HUES64 (cell line): ENCODE measurements at regions not wholly inside any gene's neighbourhood (a gene's known extent, or its start where the extent isn't known, plus 50 kb on each side); places are given as distances from the start of the nearest gene placed in this dataset.

Experiments
- H3K27ac ChIP-seq: 2 replicates; pipeline ENCODE4 v1.7.0; 2013; ENCODE audit warnings: low read depth, low read length, inconsistent platforms
- H3K27me3 ChIP-seq: 2 replicates; pipeline ENCODE4 v1.6.1; 2013; ENCODE audit warnings: mild to moderate bottlenecking, low read length; ENCODE audit not compliant: insufficient read depth
- H3K36me3 ChIP-seq: 2 replicates; pipeline ENCODE4 v1.6.1; 2013; ENCODE audit warnings: mild to moderate bottlenecking, low read length; ENCODE audit not compliant: insufficient read depth
- H3K4me1 ChIP-seq: 2 replicates; pipeline ENCODE4 v1.6.1; 2013; ENCODE audit warnings: mild to moderate bottlenecking, low read length, moderate library complexity; ENCODE audit not compliant: insufficient read depth
- H3K4me3 ChIP-seq: 2 replicates; pipeline ENCODE4 v1.5.1; 2013; ENCODE audit warnings: mild to moderate bottlenecking, low read length, moderate library complexity
- H3K9ac ChIP-seq: 2 replicates; pipeline ENCODE4 v1.6.1; 2013; ENCODE audit warnings: mild to moderate bottlenecking, low read depth, low read length
- H3K9me3 ChIP-seq: 2 replicates; pipeline ENCODE4 v1.6.1; 2013; ENCODE audit warnings: low read depth, low read length; ENCODE audit not compliant: insufficient read depth
- WGBS: fragments of 150-250, 120-280 bp; methylation state at CpG from one replicate; pipeline ENCODE4 v1.1.7; 2013; ENCODE audit warnings: missing lambda C conversion rate; 5-methylcytosine and 5-hydroxymethylcytosine counted together

GRCh38 chr11:70012134-70012733 lies 65.9 kb upstream of the ANO1 start:
- no peak overlapping the region for H3K4me3 ChIP-seq
- no peaks in the 10 kb centered on the region for H3K36me3 ChIP-seq
- H3K27me3 ChIP-seq, result peaks cover 3% of the 10 kb centered on the region
- 86% methylated on average over 2 of the region's 2 CpGs for WGBS
- H3K9me3 ChIP-seq, result no peaks in the 10 kb centered on the region
- H3K9ac ChIP-seq, result no peak overlapping the region
- no peaks in the 10 kb centered on the region for H3K4me1 ChIP-seq
- H3K27ac ChIP-seq, result no peak overlapping the region

GRCh38 chr11:70014291-70014690 lies 63.8 kb upstream of the ANO1 start:
- no peak overlapping the region for H3K27ac ChIP-seq
- H3K9me3 ChIP-seq, result no peaks in the 10 kb centered on the region
- no peak overlapping the region for H3K4me3 ChIP-seq
- H3K27me3 ChIP-seq, result peaks cover 3% of the 10 kb centered on the region
- 93% methylated on average over 11 of the region's 11 CpGs for WGBS
- no peaks in the 10 kb centered on the region for H3K4me1 ChIP-seq
- H3K9ac ChIP-seq, result no peak overlapping the region
- no peaks in the 10 kb centered on the region for H3K36me3 ChIP-seq

GRCh38 chr11:70016666-70017367 lies 61.3 kb upstream of the ANO1 start:
- WGBS, result 83% methylated on average over 14 of the region's 14 CpGs

DNA sequence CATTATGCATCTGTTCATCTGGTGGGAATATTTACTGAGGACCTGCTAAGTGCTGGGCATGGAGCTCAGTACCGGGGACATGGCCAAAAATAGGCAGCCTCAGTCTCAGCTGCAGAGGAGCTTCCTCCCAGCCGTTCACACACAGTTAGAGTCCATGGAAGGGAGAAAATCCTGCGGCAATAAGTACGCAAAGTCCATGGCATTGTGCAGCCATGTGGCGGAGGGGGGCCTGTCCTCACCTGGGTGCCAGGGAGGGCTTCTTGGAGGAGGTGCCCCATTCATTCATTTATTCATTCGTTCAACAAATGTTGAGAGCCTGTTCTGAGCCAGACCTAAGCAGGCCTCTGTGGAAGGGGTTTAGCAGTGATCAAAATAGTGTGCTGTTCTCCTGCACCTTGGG lies 59.3 kb upstream of the ANO1 start:
- no peak overlapping the region for H3K4me3 ChIP-seq
- H3K9me3 ChIP-seq, result no peaks in the 10 kb centered on the region
- 94% methylated on average over 6 of the region's 6 CpGs for whole genome bisulfite sequencing
- no peaks in the 10 kb centered on the region for H3K27me3 ChIP-seq
- no peaks in the 10 kb centered on the region for H3K4me1 ChIP-seq
- H3K9ac ChIP-seq, result no peak overlapping the region
- no peaks in the 10 kb centered on the region for H3K36me3 ChIP-seq
- no peak overlapping the region for H3K27ac ChIP-seq

More at GRCh38 chr11:70016666-70017367, 61.3 kb upstream of the ANO1 start:
- H3K4me1 ChIP-seq, result no peaks in the 10 kb centered on the region
- H3K27me3 ChIP-seq, result no peaks in the 10 kb centered on the region; the same call in 1 of the 2 replicates
- H3K4me3 ChIP-seq, result no peak overlapping the region
- no peak overlapping the region for H3K9ac ChIP-seq
- no peaks in the 10 kb centered on the region for H3K9me3 ChIP-seq
- no peak overlapping the region for H3K27ac ChIP-seq
- H3K36me3 ChIP-seq, result no peaks in the 10 kb centered on the region

GRCh38 chr11:70019576-70020011 lies 58.5 kb upstream of the ANO1 start:
- Histone ChIP-seq H3K9me3 (no peaks in the 10 kb centered on the region), H3K27me3 (no peaks in the 10 kb centered on the region), H3K27ac (no peak overlapping the region), H3K9ac (no peak overlapping the region), H3K4me1 (no peaks in the 10 kb centered on the region), H3K4me3 (no peak overlapping the region), H3K36me3 (no peaks in the 10 kb centered on the region)
- WGBS, result 93% methylated on average over 8 of the region's 8 CpGs

DNA sequence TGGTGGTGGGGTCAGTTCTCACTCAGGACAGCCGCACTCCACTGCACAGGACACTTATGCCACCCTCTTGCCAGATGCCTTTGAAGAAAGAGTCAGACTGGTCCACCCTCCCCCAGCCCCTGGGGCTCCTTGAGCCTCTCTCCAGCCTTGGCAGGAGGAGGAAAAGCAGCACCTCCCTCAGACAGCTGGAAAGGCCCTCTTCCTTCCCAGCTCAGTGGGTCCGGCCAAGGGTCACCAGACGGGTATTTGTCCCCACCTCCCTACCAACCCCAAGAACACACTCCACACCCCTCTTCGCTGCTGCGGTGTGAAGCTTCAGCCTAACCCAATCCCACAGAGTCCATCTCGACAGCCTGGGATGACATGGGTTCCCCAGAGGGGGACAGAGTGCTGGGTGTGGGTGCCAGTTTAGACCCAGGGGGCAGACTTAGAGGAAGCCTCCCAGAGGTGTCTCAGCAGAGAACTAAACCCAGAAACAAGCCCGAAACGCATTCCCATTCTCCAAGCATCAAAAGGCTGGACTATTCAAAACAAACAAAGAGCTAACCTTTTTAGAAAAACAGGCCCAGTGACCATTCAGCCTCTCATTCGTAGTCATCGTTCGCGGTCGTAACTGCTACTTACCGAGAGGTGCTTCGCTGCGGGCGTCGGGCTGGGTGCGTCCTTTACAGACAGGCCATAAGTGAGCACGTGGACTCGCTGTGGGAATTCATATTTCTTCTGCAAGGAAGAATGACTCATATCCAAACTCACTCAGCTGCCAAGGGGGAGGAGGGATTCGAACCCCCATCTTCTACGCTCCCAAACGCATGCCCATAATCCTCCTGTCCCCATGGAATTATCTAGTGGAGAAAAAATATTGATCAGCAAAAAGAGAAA lies 57.5 kb upstream of the ANO1 start:
- Histone ChIP-seq H3K4me1 (no peaks in the 10 kb centered on the region), H3K9ac (no peak overlapping the region), H3K27me3 (no peaks in the 10 kb centered on the region), H3K9me3 (no peaks in the 10 kb centered on the region), H3K27ac (no peak overlapping the region), H3K4me3 (no peak overlapping the region), H3K36me3 (no peaks in the 10 kb centered on the region)
- 91% methylated on average over 21 of the region's 24 CpGs for WGBS

GRCh38 chr11:70021586-70021985 lies 56.5 kb upstream of the ANO1 start:
- Histone ChIP-seq H3K4me3 (no peak overlapping the region), H3K27me3 (no peaks in the 10 kb centered on the region), H3K9ac (no peak overlapping the region), H3K27ac (no peak overlapping the region), H3K4me1 (no peaks in the 10 kb centered on the region), H3K9me3 (0 out of 2 replicates have a peak, but pooled peaks cover 3% of the 10 kb centered on the region), H3K36me3 (no peaks in the 10 kb centered on the region)
- 94% methylated on average over 10 of the region's 10 CpGs for WGBS

DNA sequence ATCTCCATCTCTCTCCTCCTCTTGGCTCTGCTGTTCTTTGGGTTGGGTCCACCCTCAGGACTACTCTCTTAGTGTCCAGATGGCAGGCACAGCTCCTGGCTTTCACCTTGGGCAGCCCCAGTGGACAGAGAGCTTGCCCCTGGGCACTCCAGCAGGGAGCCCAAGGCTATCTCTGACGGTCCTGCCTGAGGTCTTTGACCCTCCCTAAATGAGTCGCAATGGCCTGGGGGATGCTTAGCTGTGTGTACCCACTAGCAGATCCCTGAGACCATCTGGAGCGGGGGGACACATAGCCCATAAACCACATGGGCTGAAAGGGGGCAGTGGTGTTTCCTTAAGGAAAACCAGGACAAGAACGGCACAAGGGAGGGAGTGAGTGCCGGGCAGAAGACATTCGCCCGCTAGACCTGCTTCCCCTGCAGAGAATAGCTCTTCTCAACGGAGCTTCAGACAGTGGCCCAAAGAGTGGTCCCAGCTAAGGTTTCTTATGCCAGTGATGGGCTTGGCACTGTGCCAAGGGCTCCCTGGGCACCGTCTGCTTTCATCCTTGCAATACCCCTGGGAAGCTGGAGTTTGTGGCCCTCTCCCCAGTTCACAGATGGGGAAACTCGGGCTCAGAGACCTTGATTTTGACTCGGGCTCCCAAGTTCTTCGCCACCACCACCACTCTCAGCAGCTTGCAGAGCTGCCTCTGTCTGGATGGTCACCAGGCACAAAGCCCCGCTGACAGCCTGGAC lies 53.9 kb upstream of the ANO1 start:
- Histone ChIP-seq H3K36me3 (no peaks in the 10 kb centered on the region), H3K9me3 (0 out of 2 replicates have a peak, but pooled peaks cover 3% of the 10 kb centered on the region), H3K4me1 (no peaks in the 10 kb centered on the region), H3K9ac (no peak overlapping the region), H3K27me3 (no peaks in the 10 kb centered on the region), H3K27ac (no peak overlapping the region), H3K4me3 (no peak overlapping the region)
- WGBS, result 93% methylated on average over 13 of the region's 13 CpGs

DNA sequence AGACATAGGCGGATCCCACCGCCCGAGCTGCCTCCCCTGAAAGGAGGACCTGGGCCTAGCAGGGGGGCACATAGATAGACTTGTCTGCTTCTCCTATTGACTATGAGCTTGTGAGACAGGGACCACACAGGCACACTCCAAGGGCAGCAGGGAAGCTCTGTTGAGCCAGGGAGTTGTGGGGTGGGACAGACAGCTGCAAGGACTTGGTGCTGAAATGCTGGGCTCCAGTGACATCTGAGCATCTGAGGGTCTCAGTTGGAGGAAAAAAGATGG lies 53.4 kb upstream of the ANO1 start:
- 0 out of 2 replicates have a peak, but pooled peaks cover 3% of the 10 kb centered on the region for H3K9me3 ChIP-seq
- H3K4me1 ChIP-seq, result no peaks in the 10 kb centered on the region
- H3K27me3 ChIP-seq, result no peaks in the 10 kb centered on the region
- no peak overlapping the region for H3K27ac ChIP-seq
- no peak overlapping the region for H3K4me3 ChIP-seq
- WGBS, result 94% methylated on average over 3 of the region's 3 CpGs
- no peaks in the 10 kb centered on the region for H3K36me3 ChIP-seq
- H3K9ac ChIP-seq, result no peak overlapping the region

- no peak overlapping the region for H3K9ac ChIP-seq
- H3K4me1 ChIP-seq, result no peaks in the 10 kb centered on the region
- no peaks in the 10 kb centered on the region for H3K27me3 ChIP-seq
- H3K27ac ChIP-seq, result no peak overlapping the region
- no peak overlapping the region for H3K4me3 ChIP-seq
- WGBS, result 93% methylated on average over 3 of the region's 3 CpGs
- no peaks in the 10 kb centered on the region for H3K36me3 ChIP-seq
- 0 out of 2 replicates have a peak, but pooled peaks cover 3% of the 10 kb centered on the region for H3K9me3 ChIP-seq
Measured at GRCh38 chr11:70025308-70025707, 52.8 kb upstream of the ANO1 start.

GRCh38 chr11:70026012-70026411 lies 52.1 kb upstream of the ANO1 start:
- 0 out of 2 replicates have a peak, but pooled peaks cover 3% of the 10 kb centered on the region for H3K9me3 ChIP-seq
- no peak overlapping the region for H3K27ac ChIP-seq
- 93% methylated on average over 3 of the region's 3 CpGs for WGBS
- H3K9ac ChIP-seq, result no peak overlapping the region
- H3K4me1 ChIP-seq, result no peaks in the 10 kb centered on the region
- H3K36me3 ChIP-seq, result no peaks in the 10 kb centered on the region
- no peaks in the 10 kb centered on the region for H3K27me3 ChIP-seq
- no peak overlapping the region for H3K4me3 ChIP-seq
